ENCODE measurements at regions not wholly inside any gene's neighbourhood (a gene's known extent, or its start where the extent isn't known, plus 50 kb on each side); places are given as distances from the start of the nearest gene placed in this dataset.

- H3K27me3 ChIP-seq (ENCODE audit: insufficient read depth, low read length): peaks cover 9% of the 10 kb centered on the region; the same call in 1 of the 2 replicates
- H3K4me2 ChIP-seq (ENCODE audit: low read length): no peak overlapping the region
- POLR2A ChIA-PET: no interaction called here
- no peaks in the 10 kb centered on the region for H4K20me1 ChIP-seq (ENCODE audit: insufficient read depth)
- H3K4me1 ChIP-seq (ENCODE audit: control insufficient read depth in 1 of 2, insufficient read depth in 2 of 2, low read length in 2 of 2): no peaks in the 10 kb centered on the region
- H3K27ac ChIP-seq (ENCODE audit: low read depth, low read length): no peak overlapping the region
- BruUV-seq (replicated peaks): no TSS peak
- intact Hi-C loops (cut with micrococcal nuclease): loop anchor here (10.0 kb wide), 1 partner anchor 432 kb away; no protein-coding TSS in a partner anchor
- H3K79me2 ChIP-seq (ENCODE audit: insufficient read depth, low read length): no peaks in the 10 kb centered on the region
- no peak for ATAC-seq
- CTCF ChIA-PET: no interaction called here
- H3K9ac ChIP-seq (ENCODE audit: low read length): no peak overlapping the region
- no peak overlapping the region for H2AFZ ChIP-seq (ENCODE audit: low read depth, low read length, poor library complexity, severe bottlenecking)
- TF ChIP-seq EGR1 (IDR thresholded peaks at IDR 0.05; ENCODE audit: low read depth) (no peak), POLR2AphosphoS5 (IDR thresholded peaks at IDR 0.05; ENCODE audit: low read depth, low read length) (no peak)
- DNase-seq (ENCODE audit: low read depth, low spot score): no peak
- H3K9me2 ChIP-seq (ENCODE audit: insufficient read depth): no peaks in the 10 kb centered on the region
- RAD21 ChIA-PET (ENCODE audit: low non-redundant PET in 1 of 2, low total read pairs in 2 of 2, uncharacterized antibody in 2 of 2, unreplicated experiment in 2 of 2): no interaction called here
- no peaks in the 10 kb centered on the region for H3K36me3 ChIP-seq (ENCODE audit: control insufficient read depth in 1 of 2, insufficient read depth in 2 of 2, low read length in 2 of 2)
- H3K9me3 ChIP-seq (ENCODE audit: control insufficient read depth in 1 of 2, insufficient read depth in 1 of 2, low read depth in 1 of 2, low read length in 2 of 2): no peaks in the 10 kb centered on the region
- H3K4me3 ChIP-seq (replicated peaks in 1 of 2; ENCODE audit: low read depth in 1 of 2, low read length in 2 of 2): no peak overlapping the region
These were observed 252.3 kb downstream of the GATA3 start for GRCh38 chr10:8306685-8307364.

- intact Hi-C loops (cut with micrococcal nuclease): no loop called here
- H3K4me1 ChIP-seq (ENCODE audit: control insufficient read depth in 1 of 2, insufficient read depth in 2 of 2, low read length in 2 of 2): no peaks in the 10 kb centered on the region
- TF ChIP-seq EZH2phosphoT487 (IDR thresholded peaks at IDR 0.05; ENCODE audit: borderline replicate concordance) (no peak), RAD21 (IDR thresholded peaks at IDR 0.05; ENCODE audit: low read depth) (no peak), TCF7L2 (IDR thresholded peaks at IDR 0.05; ENCODE audit: borderline replicate concordance, extremely low read depth, insufficient read depth, insufficient read length) (no peak), EGR1 (IDR thresholded peaks at IDR 0.05; ENCODE audit: low read depth) (no peak), ZBTB33 (IDR thresholded peaks at IDR 0.05; ENCODE audit: extremely low read depth, insufficient replicate concordance, low read length) (no peak), YY1 (IDR thresholded peaks at IDR 0.05; ENCODE audit: extremely low read depth, insufficient replicate concordance, low read depth, low read length) (no peak), CBX3 (IDR thresholded peaks at IDR 0.05; ENCODE audit: low read depth) (no peak), ELF1 (IDR thresholded peaks at IDR 0.05; ENCODE audit: borderline replicate concordance, low read depth) (no peak), POLR2A (IDR thresholded peaks at IDR 0.05; ENCODE audit: borderline replicate concordance, extremely low read depth, insufficient read depth, insufficient read length) (no peak), JUND (IDR thresholded peaks at IDR 0.05) (no peak), CEBPB (IDR thresholded peaks at IDR 0.05; ENCODE audit: low read depth) (no peak), SRF (IDR thresholded peaks at IDR 0.05; ENCODE audit: low read depth) (no peak), ATF3 (IDR thresholded peaks at IDR 0.05) (no peak), SIN3A (IDR thresholded peaks at IDR 0.05; ENCODE audit: low read depth) (no peak)
- no peak overlapping the region for H3K9ac ChIP-seq (ENCODE audit: low read length)
- H3K9me3 ChIP-seq (ENCODE audit: control insufficient read depth in 1 of 2, insufficient read depth in 1 of 2, low read depth in 1 of 2, low read length in 2 of 2): no peaks in the 10 kb centered on the region
- H2AFZ ChIP-seq (ENCODE audit: low read depth, low read length, poor library complexity, severe bottlenecking): no peak overlapping the region
- H3K79me2 ChIP-seq (ENCODE audit: insufficient read depth, low read length): no peaks in the 10 kb centered on the region
- no peaks in the 10 kb centered on the region for H3K9me2 ChIP-seq (ENCODE audit: insufficient read depth)
- POLR2A ChIA-PET: no interaction called here
- H3K4me3 ChIP-seq (replicated peaks in 1 of 2; ENCODE audit: low read depth in 1 of 2, low read length in 2 of 2): no peak overlapping the region
- ATAC-seq: no peak
- CTCF ChIA-PET: no interaction called here
- H3K4me2 ChIP-seq (ENCODE audit: low read length): no peak overlapping the region
- no peak overlapping the region for H3K27ac ChIP-seq (ENCODE audit: low read depth, low read length)
- 0 out of 2 replicates have a peak, but pooled peaks cover 3% of the 10 kb centered on the region for H3K27me3 ChIP-seq (ENCODE audit: insufficient read depth, low read length)
- BruUV-seq (replicated peaks): no TSS peak
- RAD21 ChIA-PET (ENCODE audit: low non-redundant PET in 1 of 2, low total read pairs in 2 of 2, uncharacterized antibody in 2 of 2, unreplicated experiment in 2 of 2): no interaction called here
- H3K36me3 ChIP-seq (ENCODE audit: control insufficient read depth in 1 of 2, insufficient read depth in 2 of 2, low read length in 2 of 2): no peaks in the 10 kb centered on the region
- no peaks in the 10 kb centered on the region; the same call in 1 of the 2 replicates for H4K20me1 ChIP-seq (ENCODE audit: insufficient read depth)
- no peak for DNase-seq (ENCODE audit: low read depth, low spot score)
These were observed 256.4 kb downstream of the GATA3 start for GRCh38 chr10:8310930-8311329.

Data from HCT116 (cell line).